Urinary bladder (tissue), 3 donors: ENCODE measurements at regions not wholly inside any gene's neighbourhood (a gene's known extent, or its start where the extent isn't known, plus 50 kb on each side); places are given as distances from the start of the nearest gene placed in this dataset.
"Not testable (repeated sequence)": the region's sequence is repeated elsewhere in the genome, so short reads cannot be mapped to it uniquely, and the experiment has no call there.

Experiments used
- DNase-seq: peaks from one replicate; pipeline ENCODE4 v3.0.0-alpha.2; 2015; ENCODE audit errors: extremely low spot score
- H3K27ac ChIP-seq: one replicate; pipeline ENCODE4 v1.5.1; 2013; ENCODE audit warnings: low read depth, mild to moderate bottlenecking, moderate library complexity
- H3K36me3 ChIP-seq: one replicate; pipeline ENCODE4 v1.6.1; 2013; ENCODE audit warnings: mild to moderate bottlenecking, moderate library complexity; ENCODE audit not compliant: insufficient read depth
- H3K4me1 ChIP-seq: one replicate; pipeline ENCODE4 v1.6.1; 2013; ENCODE audit warnings: mild to moderate bottlenecking, moderate library complexity; ENCODE audit not compliant: insufficient read depth
- H3K4me3 ChIP-seq: one replicate; pipeline ENCODE4 v1.5.1; 2013; ENCODE audit warnings: low read depth, low read length
- WGBS: extraction: QIAGEN DNeasy Blood & Tissue Kit; methylation state at CpG from one replicate; pipeline ENCODE4 v1.1.7; 2013; 5-methylcytosine and 5-hydroxymethylcytosine counted together
- donor health status: healthy with polysubstance abuse.
- donor health status: healthy.

GRCh38 chr12:124698998-124699305 lies 131.5 kb upstream of the NCOR2 start:
- Histone ChIP-seq H3K4me3 (no peak overlapping the region), H3K4me1 (no peaks in the 10 kb centered on the region), H3K27ac (no peak overlapping the region), H3K36me3 (no peaks in the 10 kb centered on the region)
- no peak for DNase-seq
- WGBS, result 95% methylated on average over 6 of the region's 6 CpGs

- H3K36me3 ChIP-seq, result no peaks in the 10 kb centered on the region
- no peak for DNase-seq
- no peak overlapping the region for H3K27ac ChIP-seq
- no peak overlapping the region for H3K4me3 ChIP-seq
- H3K4me1 ChIP-seq, result no peaks in the 10 kb centered on the region
- 44% methylated on average over 15 of the region's 15 CpGs for WGBS
These were observed 131.0 kb upstream of the NCOR2 start for GRCh38 chr12:124698211-124698997.

GRCh38 chr12:124697722-124698121 lies 130.3 kb upstream of the NCOR2 start:
- H3K4me1 ChIP-seq, H3K4me3 ChIP-seq, DNase-seq, H3K27ac ChIP-seq, H3K36me3 ChIP-seq: not testable (repeated sequence)
- WGBS, result 81% methylated on average over 11 of the region's 11 CpGs

GRCh38 chr12:124696693-124697476 lies 129.5 kb upstream of the NCOR2 start:
- Histone ChIP-seq H3K36me3 (no peaks in the 10 kb centered on the region), H3K27ac (no peak overlapping the region), H3K4me3 (no peak overlapping the region), H3K4me1 (no peaks in the 10 kb centered on the region)
- no peak for DNase-seq
- WGBS, result 58% methylated on average over 3 of the region's 3 CpGs

- 74% methylated on average over 5 of the region's 5 CpGs for WGBS
- H3K4me3 ChIP-seq, result no peak overlapping the region
- H3K4me1 ChIP-seq, result no peaks in the 10 kb centered on the region
- H3K36me3 ChIP-seq, result no peaks in the 10 kb centered on the region
- no peak overlapping the region for H3K27ac ChIP-seq
- no peak for DNase-seq
These were observed 128.4 kb upstream of the NCOR2 start for GRCh38 chr12:124695861-124696260.

GRCh38 chr12:124694846-124695497 lies 127.6 kb upstream of the NCOR2 start:
- WGBS, result 84% methylated on average over 14 of the region's 14 CpGs
- H3K4me1 ChIP-seq, result no peaks in the 10 kb centered on the region
- no peak overlapping the region for H3K27ac ChIP-seq
- no peak for DNase-seq
- no peak overlapping the region for H3K4me3 ChIP-seq
- H3K36me3 ChIP-seq, result no peaks in the 10 kb centered on the region

GRCh38 chr12:124694250-124694649 lies 126.8 kb upstream of the NCOR2 start:
- H3K4me3 ChIP-seq, result no peak overlapping the region
- H3K4me1 ChIP-seq, result no peaks in the 10 kb centered on the region
- no peak for DNase-seq
- 69% methylated on average over 5 of the region's 5 CpGs for WGBS
- no peak overlapping the region for H3K27ac ChIP-seq
- no peaks in the 10 kb centered on the region for H3K36me3 ChIP-seq

- no peak for DNase-seq
- WGBS, result 82% methylated on average over 17 of the region's 17 CpGs
- H3K4me1 ChIP-seq, result no peaks in the 10 kb centered on the region
- no peak overlapping the region for H3K4me3 ChIP-seq
- no peak overlapping the region for H3K27ac ChIP-seq
- H3K36me3 ChIP-seq, result no peaks in the 10 kb centered on the region
These were observed 125.8 kb upstream of the NCOR2 start for GRCh38 chr12:124693111-124693723.

GRCh38 chr12:124692443-124692842 lies 125.0 kb upstream of the NCOR2 start:
- H3K27ac ChIP-seq, result no peak overlapping the region
- H3K36me3 ChIP-seq, result no peaks in the 10 kb centered on the region
- H3K4me3 ChIP-seq, result no peak overlapping the region
- no peaks in the 10 kb centered on the region for H3K4me1 ChIP-seq
- DNase-seq, result no peak

GRCh38 chr12:124691429-124691828 lies 124.0 kb upstream of the NCOR2 start:
- H3K4me3 ChIP-seq, result no peak overlapping the region
- DNase-seq, result no peak
- 100% methylated on average over 1 of the region's 1 CpG for WGBS
- H3K27ac ChIP-seq, result no peak overlapping the region
- no peaks in the 10 kb centered on the region for H3K4me1 ChIP-seq
- no peaks in the 10 kb centered on the region for H3K36me3 ChIP-seq

GRCh38 chr12:124689631-124690030 lies 122.2 kb upstream of the NCOR2 start:
- Histone ChIP-seq H3K27ac (no peak overlapping the region), H3K4me1 (no peaks in the 10 kb centered on the region), H3K4me3 (no peak overlapping the region), H3K36me3 (no peaks in the 10 kb centered on the region)
- WGBS, result 83% methylated on average over 2 of the region's 2 CpGs
- DNase-seq, result no peak

GRCh38 chr12:124688356-124688992 lies 121.1 kb upstream of the NCOR2 start:
- WGBS, result 65% methylated on average over 6 of the region's 6 CpGs
- H3K4me1 ChIP-seq, result no peaks in the 10 kb centered on the region
- DNase-seq, result no peak
- H3K4me3 ChIP-seq, result no peak overlapping the region
- H3K36me3 ChIP-seq, result no peaks in the 10 kb centered on the region
- H3K27ac ChIP-seq, result no peak overlapping the region

- Histone ChIP-seq H3K4me1 (no peaks in the 10 kb centered on the region), H3K27ac (no peak overlapping the region), H3K36me3 (no peaks in the 10 kb centered on the region), H3K4me3 (no peak overlapping the region)
- DNase-seq, result no peak
- WGBS, result 29% methylated on average over 11 of the region's 11 CpGs
These were observed 120.5 kb upstream of the NCOR2 start for GRCh38 chr12:124687917-124688316.
